DND-41 (cell line): ENCODE measurements at regions not wholly inside any gene's neighbourhood (a gene's known extent, or its start where the extent isn't known, plus 50 kb on each side); places are given as distances from the start of the nearest gene placed in this dataset.
A peak's percentile ranks its signal among the peaks of the same experiment; 100 is the strongest.

Experiments used
- ATAC-seq: fragments of 200-7000 bp; cut with Tn5 transposase; 3 replicates; pipeline ENCODE4 v1.9.1; 2021; ENCODE audit warnings: low read depth; ENCODE audit not compliant: insufficient read depth
- DNase-seq: peaks from one replicate; pipeline ENCODE4 v3.0.0-alpha.2; 2020
- H2AFZ ChIP-seq: 2 replicates; pipeline ENCODE4 v1.6.0; 2012; ENCODE audit warnings: low read depth, low read length
- H3K27ac ChIP-seq: 2 replicates; pipeline ENCODE4 v1.5.1; 2012; ENCODE audit warnings: low read length, inconsistent platforms
- H3K27me3 ChIP-seq: fragments of 200-600 bp; sonication (generic); 2 replicates; pipeline ENCODE4 v1.6.0; 2012; ENCODE audit warnings: low read length, mild to moderate bottlenecking, inconsistent platforms; ENCODE audit not compliant: insufficient read depth, poor library complexity
- H3K36me3 ChIP-seq: 2 replicates; pipeline ENCODE4 v1.5.1; 2012; ENCODE audit warnings: low read length, inconsistent platforms; ENCODE audit not compliant: insufficient read depth
- H3K4me1 ChIP-seq: 2 replicates; pipeline ENCODE4 v1.5.1; 2012; ENCODE audit warnings: mild to moderate bottlenecking, low read length; ENCODE audit not compliant: insufficient read depth
- H3K4me2 ChIP-seq: 2 replicates; pipeline ENCODE4 v1.6.0; 2012; ENCODE audit warnings: mild to moderate bottlenecking, moderate library complexity, low read length, inconsistent platforms; ENCODE audit not compliant: insufficient read depth
- H3K4me3 ChIP-seq, 2 experiments: fragments of 200-600 bp in 1 of 2; shearing (Covaris generic) in 1 of 2; 2 replicates each; pipeline ENCODE4 v1.5.1; 2012 to 2016; ENCODE audit warnings: inconsistent platforms in 2 of 2, low read length in 2 of 2, mild to moderate bottlenecking in 2 of 2, low read depth in 1 of 2, moderate library complexity in 1 of 2
- H3K79me2 ChIP-seq: 2 replicates; pipeline ENCODE4 v1.6.0; 2012; ENCODE audit warnings: low read length, inconsistent platforms; ENCODE audit not compliant: insufficient read depth
- H3K9ac ChIP-seq: 2 replicates; pipeline ENCODE4 v1.6.0; 2012; ENCODE audit warnings: low read depth, mild to moderate bottlenecking, inconsistent platforms, low read length, moderate library complexity
- H3K9me3 ChIP-seq: 2 replicates; pipeline ENCODE4 v1.5.1; 2012; ENCODE audit warnings: low read length, moderate library complexity, mild to moderate bottlenecking, inconsistent platforms; ENCODE audit not compliant: insufficient read depth, severe bottlenecking
- H4K20me1 ChIP-seq: 2 replicates; pipeline ENCODE4 v1.6.0; 2012; ENCODE audit warnings: low read length; ENCODE audit not compliant: insufficient read depth
- CTCF ChIP-seq: IDR thresholded peaks from 2 replicates; pipeline ENCODE4 v1.5.1; 2012; ENCODE audit warnings: borderline replicate concordance, low read length, moderate library complexity, mild to moderate bottlenecking; ENCODE audit not compliant: poor library complexity, severe bottlenecking; ENCODE audit errors: extremely low read depth
- EZH2 ChIP-seq: IDR thresholded peaks from 3 replicates; pipeline ENCODE4 v1.6.1; 2012; ENCODE audit warnings: borderline replicate concordance, low read depth, mild to moderate bottlenecking, moderate library complexity, low read length, inconsistent platforms; ENCODE audit not compliant: severe bottlenecking

DNA sequence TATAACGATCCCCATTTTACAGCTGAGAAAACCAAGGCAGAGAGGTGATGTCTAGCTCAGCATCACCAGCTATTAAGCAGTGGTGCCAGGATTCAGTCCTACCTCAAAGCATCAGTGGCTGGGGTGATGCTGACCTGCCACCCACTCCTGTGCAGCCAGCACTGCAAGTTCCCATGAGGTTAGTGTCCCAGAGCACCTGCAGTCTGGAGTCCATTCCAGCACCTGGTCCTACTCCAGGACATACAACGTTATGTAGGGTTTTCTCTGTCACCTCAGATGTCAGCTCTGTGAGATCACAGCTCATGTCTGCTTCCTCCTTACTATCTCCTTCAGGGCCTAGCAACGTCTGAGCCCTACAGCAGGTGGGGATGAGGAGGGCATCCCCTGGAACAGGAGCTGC is 328.0 kb upstream of the HS6ST1 start:
- Histone ChIP-seq H3K9me3 (no peaks in the 10 kb centered on the region), H3K4me3 (no peak overlapping the region), H3K36me3 (no peaks in the 10 kb centered on the region), H3K27ac (no peak overlapping the region), H3K27me3 (no peaks in the 10 kb centered on the region), H3K4me1 (peaks cover 8% of the 10 kb centered on the region; the same call in 1 of the 2 replicates), H3K4me2 (no peak overlapping the region), H3K79me2 (no peaks in the 10 kb centered on the region), H3K9ac (no peak overlapping the region), H2AFZ (no peak overlapping the region), H4K20me1 (no peaks in the 10 kb centered on the region)
- DNase-seq (peak; percentile 2), ATAC-seq (0 out of 3 replicates have a peak, but pooled peaks have one; percentile 31)
- no peak for TF ChIP-seq CTCF
- no peak for TF ChIP-seq EZH2

DNA sequence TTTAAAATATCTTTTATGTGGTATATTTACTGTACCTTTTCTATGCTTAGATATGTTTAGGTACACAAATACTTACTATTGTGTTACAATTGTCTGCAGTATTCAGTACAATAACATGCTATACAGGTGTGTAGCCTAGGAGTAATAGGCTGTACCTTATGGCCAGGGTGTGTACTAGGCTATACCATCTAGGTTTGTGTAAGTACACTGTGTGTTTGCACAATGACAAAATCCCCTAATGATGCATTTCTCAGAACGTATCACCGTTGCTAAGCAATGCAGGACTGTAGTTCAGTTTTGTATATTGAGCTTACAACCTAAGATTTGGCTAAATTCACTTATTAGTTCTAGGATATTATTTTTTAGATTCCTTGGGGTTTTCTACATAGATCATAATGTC is 332.3 kb upstream of the HS6ST1 start:
- Histone ChIP-seq H3K9ac (no peak overlapping the region), H3K27me3 (no peaks in the 10 kb centered on the region), H3K79me2 (no peaks in the 10 kb centered on the region), H4K20me1 (no peaks in the 10 kb centered on the region), H3K4me3 (no peak overlapping the region), H3K4me2 (no peak overlapping the region), H2AFZ (no peak overlapping the region), H3K4me1 (no peaks in the 10 kb centered on the region; the same call in 1 of the 2 replicates), H3K9me3 (no peaks in the 10 kb centered on the region), H3K27ac (no peak overlapping the region), H3K36me3 (no peaks in the 10 kb centered on the region)
- DNase-seq (no peak), ATAC-seq (no peak)
- no peak for TF ChIP-seq EZH2
- no peak for TF ChIP-seq CTCF

- H3K4me1 ChIP-seq = no peaks in the 10 kb centered on the region; the same call in 1 of the 2 replicates
- H3K9me3 ChIP-seq = no peaks in the 10 kb centered on the region
- no peak overlapping the region for H3K4me3 ChIP-seq
- no peak for DNase-seq
- H3K9ac ChIP-seq = no peak overlapping the region
- TF ChIP-seq CTCF (no peak), EZH2 (no peak)
- H4K20me1 ChIP-seq = no peaks in the 10 kb centered on the region
- no peak overlapping the region for H2AFZ ChIP-seq
- no peaks in the 10 kb centered on the region for H3K36me3 ChIP-seq
- H3K27ac ChIP-seq = no peak overlapping the region
- no peak overlapping the region for H3K4me2 ChIP-seq
- ATAC-seq = no peak
- H3K79me2 ChIP-seq = no peaks in the 10 kb centered on the region
- H3K27me3 ChIP-seq = no peaks in the 10 kb centered on the region
Observed at GRCh38 chr2:128654408-128654807, 335.7 kb upstream of the HS6ST1 start.

- Histone ChIP-seq H3K4me2 (no peak overlapping the region), H3K9me3 (no peaks in the 10 kb centered on the region), H3K27me3 (no peaks in the 10 kb centered on the region), H3K4me1 (peaks cover 8% of the 10 kb centered on the region), H3K79me2 (no peaks in the 10 kb centered on the region), H3K9ac (no peak overlapping the region), H3K36me3 (no peaks in the 10 kb centered on the region), H3K4me3 (no peak overlapping the region), H4K20me1 (no peaks in the 10 kb centered on the region), H2AFZ (no peak overlapping the region), H3K27ac (no peak overlapping the region)
- no peak for DNase-seq
- no peak for TF ChIP-seq CTCF
- no peak for TF ChIP-seq EZH2
- no peak for ATAC-seq
Observed at GRCh38 chr2:128660836-128661235, 342.2 kb upstream of the HS6ST1 start.
